ENCODE measurements at regions not wholly inside any gene's neighbourhood (a gene's known extent, or its start where the extent isn't known, plus 50 kb on each side); places are given as distances from the start of the nearest gene placed in this dataset.

- no peak for DNase-seq (ENCODE audit: low spot score in 2 of 2)
- 72 to 80% methylated on average over 9 of the region's 9 CpGs for WGBS, 2 donors
- no peak overlapping the region for H3K4me3 ChIP-seq (ENCODE audit: low read depth, poor library complexity, severe bottlenecking)
- intact Hi-C loops (cut with DNase I; ENCODE audit: low total_unique reads) = no loop called here
- TF ChIP-seq, protein P1, sequence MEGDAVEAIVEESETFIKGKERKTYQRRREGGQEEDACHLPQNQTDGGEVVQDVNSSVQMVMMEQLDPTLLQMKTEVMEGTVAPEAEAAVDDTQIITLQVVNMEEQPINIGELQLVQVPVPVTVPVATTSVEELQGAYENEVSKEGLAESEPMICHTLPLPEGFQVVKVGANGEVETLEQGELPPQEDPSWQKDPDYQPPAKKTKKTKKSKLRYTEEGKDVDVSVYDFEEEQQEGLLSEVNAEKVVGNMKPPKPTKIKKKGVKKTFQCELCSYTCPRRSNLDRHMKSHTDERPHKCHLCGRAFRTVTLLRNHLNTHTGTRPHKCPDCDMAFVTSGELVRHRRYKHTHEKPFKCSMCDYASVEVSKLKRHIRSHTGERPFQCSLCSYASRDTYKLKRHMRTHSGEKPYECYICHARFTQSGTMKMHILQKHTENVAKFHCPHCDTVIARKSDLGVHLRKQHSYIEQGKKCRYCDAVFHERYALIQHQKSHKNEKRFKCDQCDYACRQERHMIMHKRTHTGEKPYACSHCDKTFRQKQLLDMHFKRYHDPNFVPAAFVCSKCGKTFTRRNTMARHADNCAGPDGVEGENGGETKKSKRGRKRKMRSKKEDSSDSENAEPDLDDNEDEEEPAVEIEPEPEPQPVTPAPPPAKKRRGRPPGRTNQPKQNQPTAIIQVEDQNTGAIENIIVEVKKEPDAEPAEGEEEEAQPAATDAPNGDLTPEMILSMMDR (IDR thresholded peaks at IDR 0.05) = no peak
- no peak for TF ChIP-seq POLR2A (IDR thresholded peaks at IDR 0.05)
Measured at GRCh38 chr18:68548904-68549870, 165.7 kb downstream of the TMX3 start.

- TF ChIP-seq, protein P1 (IDR thresholded peaks at IDR 0.05) = no peak
- no peak for TF ChIP-seq POLR2A (IDR thresholded peaks at IDR 0.05)
- H3K4me3 ChIP-seq (ENCODE audit: low read depth, poor library complexity, severe bottlenecking) = no peak overlapping the region
- DNase-seq (ENCODE audit: low spot score in 2 of 2) = no peak
- 75 to 89% methylated on average over 2 of the region's 2 CpGs for WGBS, 2 donors
- intact Hi-C loops (cut with DNase I; ENCODE audit: low total_unique reads) = no loop called here
Measured at GRCh38 chr18:68543344-68543743, 171.6 kb downstream of the TMX3 start.

- no peak for TF ChIP-seq POLR2A (IDR thresholded peaks at IDR 0.05)
- TF ChIP-seq, protein P1 (IDR thresholded peaks at IDR 0.05) = no peak
- no peak for DNase-seq (ENCODE audit: low spot score in 2 of 2)
- no peak overlapping the region for H3K4me3 ChIP-seq (ENCODE audit: low read depth, poor library complexity, severe bottlenecking)
- 49 to 51% methylated on average over 1 of the region's 1 CpG for WGBS, 2 donors
- intact Hi-C loops (cut with DNase I; ENCODE audit: low total_unique reads) = no loop called here
Measured at GRCh38 chr18:68542846-68543245, 172.1 kb downstream of the TMX3 start.

- DNase-seq (ENCODE audit: low spot score in 2 of 2) = no peak
- no peak for TF ChIP-seq POLR2A (IDR thresholded peaks at IDR 0.05)
- TF ChIP-seq, protein P1 (IDR thresholded peaks at IDR 0.05) = no peak
- 47 to 57% methylated on average over 2 of the region's 2 CpGs for WGBS, 2 donors
- H3K4me3 ChIP-seq (ENCODE audit: low read depth, poor library complexity, severe bottlenecking) = no peak overlapping the region
- intact Hi-C loops (cut with DNase I; ENCODE audit: low total_unique reads) = no loop called here
Measured at GRCh38 chr18:68533641-68534040, 181.3 kb downstream of the TMX3 start.

DNA sequence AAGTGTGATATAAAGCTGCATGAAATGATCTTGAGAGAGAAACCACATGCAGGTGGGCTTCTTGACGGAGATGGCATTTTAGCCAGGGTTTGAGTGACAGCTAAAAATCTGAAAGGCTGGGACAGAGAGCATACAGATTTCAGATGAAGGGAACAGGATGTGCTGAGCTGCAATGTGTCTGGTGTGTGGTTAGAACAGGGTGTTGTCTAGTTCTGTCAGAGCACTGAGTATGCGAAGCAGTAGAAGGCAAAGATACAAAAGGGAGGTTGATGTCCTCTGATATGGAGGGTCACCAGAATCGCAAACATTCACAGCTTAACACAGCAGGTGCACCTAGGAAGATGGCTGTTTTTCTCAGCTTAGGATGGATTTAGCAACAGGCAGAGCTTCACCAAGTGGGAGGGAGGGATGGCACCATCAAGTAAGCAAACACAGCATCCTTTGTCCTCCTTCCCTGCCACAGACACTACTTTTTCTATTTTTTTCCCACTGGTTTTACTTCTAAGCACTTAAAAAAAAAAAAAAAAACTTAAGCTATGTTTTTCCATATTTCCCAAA is 182.5 kb downstream of the TMX3 start:
- TF ChIP-seq, protein P1 (IDR thresholded peaks at IDR 0.05) = no peak
- no peak for TF ChIP-seq POLR2A (IDR thresholded peaks at IDR 0.05)
- DNase-seq (ENCODE audit: low spot score in 2 of 2) = no peak
- no peak overlapping the region for H3K4me3 ChIP-seq (ENCODE audit: low read depth, poor library complexity, severe bottlenecking)
- 74 to 76% methylated on average over 3 of the region's 3 CpGs for WGBS, 2 donors
- intact Hi-C loops (cut with DNase I; ENCODE audit: low total_unique reads) = no loop called here
